ENCODE measurements at regions not wholly inside any gene's neighbourhood (a gene's known extent, or its start where the extent isn't known, plus 50 kb on each side); places are given as distances from the start of the nearest gene placed in this dataset.

GRCh38 chr2:198343471-198343870 is 539.1 kb downstream of the PLCL1 start:
- TF ChIP-seq CTCF (IDR thresholded peaks at IDR 0.05) (no peak), POLR2A (IDR thresholded peaks at IDR 0.05) (no peak)
- WGBS, 2 donors, result 52 to 64% methylated on average over 1 of the region's 1 CpG
- no peak overlapping the region for H3K4me3 ChIP-seq (ENCODE audit: low read depth, poor library complexity, severe bottlenecking)
- intact Hi-C loops (cut with DNase I; ENCODE audit: low total_unique reads), result no loop called here
- DNase-seq (ENCODE audit: low spot score in 2 of 2), result no peak

- intact Hi-C loops (cut with DNase I; ENCODE audit: low total_unique reads), result no loop called here
- WGBS, 2 donors, result 71 to 75% methylated on average over 2 of the region's 2 CpGs
- no peak for DNase-seq (ENCODE audit: low spot score in 2 of 2)
- H3K4me3 ChIP-seq (ENCODE audit: low read depth, poor library complexity, severe bottlenecking), result no peak overlapping the region
- TF ChIP-seq POLR2A (IDR thresholded peaks at IDR 0.05), result no peak
- no peak for TF ChIP-seq CTCF (IDR thresholded peaks at IDR 0.05)
These were observed 536.5 kb downstream of the PLCL1 start for GRCh38 chr2:198340846-198341245.

- DNase-seq (ENCODE audit: low spot score in 2 of 2), result no peak
- intact Hi-C loops (cut with DNase I; ENCODE audit: low total_unique reads), result no loop called here
- no peak overlapping the region for H3K4me3 ChIP-seq (ENCODE audit: low read depth, poor library complexity, severe bottlenecking)
- WGBS, 2 donors, result 90 to 93% methylated on average over 5 of the region's 5 CpGs
- no peak for TF ChIP-seq POLR2A (IDR thresholded peaks at IDR 0.05)
- no peak for TF ChIP-seq CTCF (IDR thresholded peaks at IDR 0.05)
These were observed 534.7 kb downstream of the PLCL1 start for GRCh38 chr2:198339116-198339515.

GRCh38 chr2:198337368-198337767 is 533.0 kb downstream of the PLCL1 start:
- no peak overlapping the region for H3K4me3 ChIP-seq (ENCODE audit: low read depth, poor library complexity, severe bottlenecking)
- TF ChIP-seq POLR2A (IDR thresholded peaks at IDR 0.05) (no peak), CTCF (IDR thresholded peaks at IDR 0.05) (no peak)
- intact Hi-C loops (cut with DNase I; ENCODE audit: low total_unique reads), result no loop called here
- 66 to 67% methylated on average over 3 of the region's 3 CpGs for WGBS, 2 donors
- DNase-seq (ENCODE audit: low spot score in 2 of 2), result no peak

GRCh38 chr2:198328454-198328853 is 524.1 kb downstream of the PLCL1 start:
- 86 to 94% methylated on average over 2 of the region's 2 CpGs for WGBS, 2 donors
- DNase-seq (ENCODE audit: low spot score in 2 of 2), result no peak
- intact Hi-C loops (cut with DNase I; ENCODE audit: low total_unique reads), result no loop called here
- TF ChIP-seq POLR2A (IDR thresholded peaks at IDR 0.05) (no peak), CTCF (IDR thresholded peaks at IDR 0.05) (no peak)
- no peak overlapping the region for H3K4me3 ChIP-seq (ENCODE audit: low read depth, poor library complexity, severe bottlenecking)

- no peak overlapping the region for H3K4me3 ChIP-seq (ENCODE audit: low read depth, poor library complexity, severe bottlenecking)
- TF ChIP-seq POLR2A (IDR thresholded peaks at IDR 0.05) (no peak), CTCF (IDR thresholded peaks at IDR 0.05) (no peak)
- intact Hi-C loops (cut with DNase I; ENCODE audit: low total_unique reads), result no loop called here
- no peak for DNase-seq (ENCODE audit: low spot score in 2 of 2)
- WGBS, 2 donors, result 88 to 96% methylated on average over 4 of the region's 4 CpGs
These were observed 523.1 kb downstream of the PLCL1 start for GRCh38 chr2:198327526-198327925.
